H9 (cell line): ENCODE measurements at regions not wholly inside any gene's neighbourhood (a gene's known extent, or its start where the extent isn't known, plus 50 kb on each side); places are given as distances from the start of the nearest gene placed in this dataset.

Source experiments
- DNase-seq: peaks from one replicate; pipeline ENCODE4 v3.0.0-alpha.2; 2017
- H2AFZ ChIP-seq: one replicate; pipeline ENCODE4 v1.6.1; 2013; ENCODE audit warnings: mild to moderate bottlenecking, low read length, control low read depth, moderate library complexity
- H2AK5ac ChIP-seq: 2 replicates; pipeline ENCODE4 v1.6.1; 2013; ENCODE audit warnings: low read length, control low read depth, mixed read lengths; ENCODE audit not compliant: insufficient read length
- H2BK120ac ChIP-seq: one replicate; pipeline ENCODE4 v1.6.1; 2013; ENCODE audit warnings: low read depth, mild to moderate bottlenecking, low read length, control low read depth, inconsistent platforms; ENCODE audit not compliant: poor library complexity, severe bottlenecking
- H2BK12ac ChIP-seq: 2 replicates; pipeline ENCODE4 v1.6.1; 2013; ENCODE audit warnings: low read length, control low read depth, mixed read lengths, low read depth; ENCODE audit not compliant: insufficient read length
- H2BK15ac ChIP-seq: 2 replicates; pipeline ENCODE4 v1.6.1; 2013; ENCODE audit warnings: low read depth, low read length, control low read depth
- H2BK20ac ChIP-seq: one replicate; pipeline ENCODE4 v1.6.1; 2013; ENCODE audit warnings: low read depth, mild to moderate bottlenecking, low read length, control low read depth, inconsistent platforms; ENCODE audit not compliant: poor library complexity, severe bottlenecking
- H2BK5ac ChIP-seq: 2 replicates; pipeline ENCODE4 v1.6.1; 2013; ENCODE audit warnings: low read length, control low read depth, mixed read lengths; ENCODE audit not compliant: insufficient read length
- H3K14ac ChIP-seq: 2 replicates; pipeline ENCODE4 v1.6.1; 2013; ENCODE audit warnings: low read length, control low read depth; ENCODE audit not compliant: insufficient read depth
- H3K18ac ChIP-seq: 2 replicates; pipeline ENCODE4 v1.6.1; 2013; ENCODE audit warnings: low read depth, mild to moderate bottlenecking, mixed read lengths, low read length, control low read depth; ENCODE audit not compliant: insufficient read length
- H3K23ac ChIP-seq: 2 replicates; pipeline ENCODE4 v1.6.1; 2013; ENCODE audit warnings: low read length, control low read depth, mixed read lengths, low read depth; ENCODE audit not compliant: insufficient read length
- H3K23me2 ChIP-seq: 2 replicates; pipeline ENCODE4 v1.6.1; 2013; ENCODE audit warnings: low read depth, mild to moderate bottlenecking, mixed read lengths, low read length, control low read depth; ENCODE audit not compliant: insufficient read length, poor library complexity, severe bottlenecking
- H3K27ac ChIP-seq: 2 replicates; pipeline ENCODE4 v1.5.1; 2013; ENCODE audit warnings: low read length, control low read depth, mixed read lengths, low read depth; ENCODE audit not compliant: insufficient read length
- H3K27me3 ChIP-seq: 2 replicates; pipeline ENCODE4 v1.6.1; 2013; ENCODE audit warnings: low read length, control low read depth, inconsistent platforms; ENCODE audit not compliant: insufficient read depth
- H3K4ac ChIP-seq: 2 replicates; pipeline ENCODE4 v1.6.1; 2013; ENCODE audit warnings: low read depth, mild to moderate bottlenecking, control low read depth, inconsistent platforms, low read length, moderate library complexity
- H3K4me1 ChIP-seq: 2 replicates; pipeline ENCODE4 v1.6.1; 2013; ENCODE audit warnings: low read length, control low read depth, inconsistent platforms; ENCODE audit not compliant: insufficient read depth
- H3K4me2 ChIP-seq: 2 replicates; pipeline ENCODE4 v1.6.1; 2013; ENCODE audit warnings: low read length, control low read depth, mixed read lengths; ENCODE audit not compliant: insufficient read length, insufficient read depth
- H3K56ac ChIP-seq: 2 replicates; pipeline ENCODE4 v1.6.1; 2013; ENCODE audit warnings: low read depth, mild to moderate bottlenecking, mixed read lengths, low read length, control low read depth; ENCODE audit not compliant: insufficient read length
- H3K79me1 ChIP-seq: 2 replicates; pipeline ENCODE4 v1.6.1; 2013; ENCODE audit warnings: low read depth, mild to moderate bottlenecking, moderate library complexity, low read length, control low read depth, inconsistent platforms; ENCODE audit not compliant: insufficient read depth, poor library complexity, severe bottlenecking
- H3K79me2 ChIP-seq: 2 replicates; pipeline ENCODE4 v1.6.1; 2013; ENCODE audit warnings: low read length, control low read depth, inconsistent platforms; ENCODE audit not compliant: insufficient read depth
- H3K9ac ChIP-seq: 2 replicates; pipeline ENCODE4 v1.6.1; 2013; ENCODE audit warnings: low read length, control low read depth, mixed read lengths; ENCODE audit not compliant: insufficient read length; ENCODE audit errors: extremely low read depth
- H3K9me3 ChIP-seq: one replicate; pipeline ENCODE4 v1.6.1; 2013; ENCODE audit warnings: low read depth, low read length, inconsistent platforms; ENCODE audit not compliant: control insufficient read depth
- H3T11ph ChIP-seq: one replicate; pipeline ENCODE4 v1.6.1; 2013; ENCODE audit warnings: mild to moderate bottlenecking, low read length, control low read depth, inconsistent platforms
- H4K20me1 ChIP-seq: one replicate; pipeline ENCODE4 v1.6.1; 2013; ENCODE audit not compliant: control insufficient read depth, insufficient read length, insufficient read depth
- H4K5ac ChIP-seq: 2 replicates; pipeline ENCODE4 v1.6.1; 2013; ENCODE audit warnings: low read depth, mild to moderate bottlenecking, mixed read lengths, low read length, control low read depth; ENCODE audit not compliant: insufficient read length
- H4K8ac ChIP-seq: replicated peaks from 2 replicates; pipeline ENCODE4 v1.6.1; 2013; ENCODE audit warnings: low read length, control low read depth, mixed read lengths, low read depth; ENCODE audit not compliant: insufficient read length
- H4K91ac ChIP-seq: 2 replicates; pipeline ENCODE4 v1.6.1; 2013; ENCODE audit warnings: low read depth, mild to moderate bottlenecking, moderate library complexity, mixed read lengths, low read length, control low read depth; ENCODE audit not compliant: insufficient read length
- H3K27ac Mint-ChIP-seq, 3 experiments: 2 replicates in 2 of 3; 3 replicates in 1 of 3; pipeline ENCODE4 v1.8.0; 2020 to 2021; ENCODE audit warnings: mixed read lengths in 3 of 3, mild to moderate bottlenecking in 1 of 3, moderate library complexity in 1 of 3
- H3K27me3 Mint-ChIP-seq: 2 replicates; pipeline ENCODE4 v1.8.0; 2021; ENCODE audit warnings: low read depth, mild to moderate bottlenecking, moderate library complexity, mixed read lengths
- H3K36me3 Mint-ChIP-seq, 3 experiments: 2 replicates in 2 of 3; 3 replicates in 1 of 3; pipeline ENCODE4 v1.8.0; 2020 to 2021; ENCODE audit warnings: low read depth in 3 of 3, mixed read lengths in 3 of 3; ENCODE audit not compliant: insufficient read depth in 1 of 3
- H3K4me1 Mint-ChIP-seq, 2 experiments: 2 replicates each; pipeline ENCODE4 v1.8.0; 2020; ENCODE audit warnings: mixed read lengths in 2 of 2
- H3K4me3 Mint-ChIP-seq, 2 experiments: 2 replicates in 1 of 2; 3 replicates in 1 of 2; pipeline ENCODE4 v1.8.0; 2020 to 2021; ENCODE audit warnings: mild to moderate bottlenecking in 2 of 2, mixed read lengths in 2 of 2, moderate library complexity in 1 of 2
- H3K9me3 Mint-ChIP-seq, 2 experiments: 2 replicates in 1 of 2; 3 replicates in 1 of 2; pipeline ENCODE4 v1.8.0; 2020; ENCODE audit warnings: mild to moderate bottlenecking in 2 of 2, mixed read lengths in 2 of 2, moderate library complexity in 1 of 2
- CTCF ChIP-seq: fragments of 200-600 bp; sonication (generic); conservative IDR thresholded peaks from 3 replicates; pipeline ENCODE4 v1.8.0; 2021; ENCODE audit warnings: antibody characterized with exemption, mild to moderate bottlenecking
- WGBS: extraction: QIAGEN DNeasy Blood & Tissue Kit; methylation state at CpG from one replicate; pipeline ENCODE4 v1.1.7; 2013; ENCODE audit warnings: missing lambda C conversion rate, low lambda C conversion rate, mixed read lengths; ENCODE audit not compliant: insufficient read length; ENCODE audit errors: extremely low coverage; 5-methylcytosine and 5-hydroxymethylcytosine counted together

DNA sequence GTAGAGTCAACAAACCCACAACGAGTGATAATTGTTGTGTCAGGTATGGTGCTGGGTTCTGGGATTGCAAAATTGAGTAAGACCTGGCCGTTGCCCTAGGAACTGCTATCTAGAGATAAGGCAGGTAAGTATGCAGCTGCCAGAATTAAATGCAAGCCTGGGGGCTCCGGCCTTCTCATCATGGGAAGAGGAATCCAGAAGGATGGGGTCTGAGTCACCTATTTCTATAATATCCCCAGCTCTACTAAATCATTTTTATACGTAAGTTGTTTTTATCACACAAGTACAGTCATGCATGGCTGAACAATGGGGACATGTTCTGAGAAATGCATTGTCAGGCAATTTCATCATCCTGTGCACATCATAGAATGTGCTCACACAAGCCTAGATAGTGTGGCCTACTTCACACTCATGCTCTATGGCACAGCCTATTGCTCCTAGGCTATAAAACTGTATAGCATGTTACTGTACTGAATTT lies 203.0 kb downstream of the KLF5 start:
- no peak overlapping the region for H3K27ac Mint-ChIP-seq
- Histone ChIP-seq H2BK5ac (no peak overlapping the region), H3K27me3 (no peaks in the 10 kb centered on the region), H2BK120ac (no peak overlapping the region), H3K56ac (no peak overlapping the region), H2AFZ (no peak overlapping the region), H2BK15ac (no peak overlapping the region), H4K20me1 (no peaks in the 10 kb centered on the region), H3K9me3 (no peaks in the 10 kb centered on the region), H3K23me2 (no peaks in the 10 kb centered on the region), H3K79me2 (no peaks in the 10 kb centered on the region), H3T11ph (no peak overlapping the region), H3K18ac (no peak overlapping the region), H3K27ac (no peak overlapping the region), H4K5ac (no peak overlapping the region), H2BK20ac (no peak overlapping the region), H2BK12ac (no peak overlapping the region), H3K23ac (no peak overlapping the region), H3K14ac (no peak overlapping the region), H3K4me1 (no peaks in the 10 kb centered on the region), H3K79me1 (no peaks in the 10 kb centered on the region), H3K9ac (no peak overlapping the region), H3K4me2 (no peak overlapping the region), H2AK5ac (no peak overlapping the region), H3K4ac (no peak overlapping the region), H4K91ac (no peak overlapping the region), H4K8ac (no peak overlapping the region)
- no peaks in the 10 kb centered on the region for H3K36me3 Mint-ChIP-seq
- no peak for TF ChIP-seq CTCF
- no CpG with 5 or more reads among the region's 4 CpGs for WGBS
- H3K27me3 Mint-ChIP-seq, result no peaks in the 10 kb centered on the region; the same call in 1 of the 2 replicates
- no peak overlapping the region for H3K4me3 Mint-ChIP-seq
- no peak for DNase-seq
- no peaks in the 10 kb centered on the region for H3K9me3 Mint-ChIP-seq
- peaks cover 7 to 12% of the 10 kb centered on the region in 2 experiments for H3K4me1 Mint-ChIP-seq
